HG02759 (cell line): ENCODE measurements at regions not wholly inside any gene's neighbourhood (a gene's known extent, or its start where the extent isn't known, plus 50 kb on each side); places are given as distances from the start of the nearest gene placed in this dataset.
"Not testable (repeated sequence)": the region's sequence is repeated elsewhere in the genome, so short reads cannot be mapped to it uniquely, and the experiment has no call there.

ENCODE experiments used
- ATAC-seq: cut with Tn5 transposase; IDR thresholded peaks from one replicate; pipeline ENCODE4 v1.9.1; 2021; ENCODE audit warnings: mild to moderate bottlenecking, moderate library complexity; ENCODE audit not compliant: unreplicated experiment

- ATAC-seq = peak; percentile 23
These were observed 371.3 kb downstream of the COG6 start for GRCh38 chr13:40026741-40027140.

DNA sequence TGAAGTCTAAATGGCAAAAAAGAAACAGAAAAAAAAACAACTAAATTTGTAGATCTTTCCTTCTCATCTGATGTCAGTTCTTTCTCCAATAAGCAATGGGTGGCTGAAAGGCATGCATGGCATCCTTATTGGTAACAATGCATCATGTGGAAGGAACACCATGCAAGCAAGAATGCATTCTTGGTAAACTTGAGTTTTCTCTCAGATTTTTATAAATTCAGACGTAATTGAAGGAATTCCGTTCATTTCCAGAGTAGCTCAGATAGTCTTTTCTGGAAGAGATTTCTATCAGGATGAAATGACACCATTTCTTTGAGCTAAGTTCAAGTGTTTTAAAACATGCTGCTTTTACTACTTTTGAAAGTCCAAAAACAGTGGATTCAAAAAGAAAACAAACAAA lies 373.0 kb downstream of the COG6 start:
- ATAC-seq = no peak

GRCh38 chr13:40031031-40031430 lies 375.6 kb downstream of the COG6 start:
- no peak for ATAC-seq

- ATAC-seq = no peak
These were observed 383.6 kb downstream of the COG6 start for GRCh38 chr13:40039061-40039460.

DNA sequence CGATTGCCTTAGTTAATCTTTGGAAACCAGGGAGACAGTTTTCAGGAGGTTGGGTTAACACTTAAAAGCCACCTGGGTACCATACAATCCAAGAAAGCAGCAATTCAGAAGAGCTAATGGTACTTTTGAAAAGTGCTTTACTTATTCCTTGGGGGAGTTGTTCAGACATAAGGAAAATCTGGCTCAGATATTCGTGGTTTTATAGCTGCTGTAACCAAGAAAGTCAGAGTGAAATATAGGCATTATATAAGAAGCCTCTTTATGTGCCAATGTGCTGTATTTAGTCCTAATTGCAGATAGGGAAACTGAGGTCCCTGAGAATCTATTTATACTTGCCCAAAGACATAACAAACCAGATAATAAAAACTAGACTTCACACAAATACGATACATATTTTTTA lies 387.5 kb downstream of the COG6 start:
- ATAC-seq = no peak

GRCh38 chr13:40043764-40044163 lies 388.3 kb downstream of the COG6 start:
- no peak for ATAC-seq

DNA sequence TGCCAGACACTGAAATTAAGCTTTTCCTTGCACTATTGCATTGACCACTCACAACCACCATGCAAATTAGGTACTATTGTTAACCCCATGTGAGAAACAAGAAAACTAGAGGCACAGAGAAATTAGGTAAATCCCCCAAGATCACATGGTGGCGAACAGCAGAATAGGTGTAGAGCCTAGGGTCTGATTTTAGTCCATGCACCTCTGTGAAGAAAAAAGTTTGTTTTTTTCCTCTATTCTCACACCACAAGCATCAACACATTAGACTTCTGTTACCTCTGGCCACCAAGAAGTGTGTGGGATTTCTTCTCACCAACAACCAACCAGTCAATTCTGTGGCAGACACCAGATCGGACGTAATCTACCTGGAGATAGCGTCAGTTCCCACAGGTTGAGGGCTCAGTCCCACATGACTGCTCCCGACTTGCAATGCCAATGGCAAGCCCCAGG lies 391.9 kb downstream of the COG6 start:
- ATAC-seq = peak; percentile 96

DNA sequence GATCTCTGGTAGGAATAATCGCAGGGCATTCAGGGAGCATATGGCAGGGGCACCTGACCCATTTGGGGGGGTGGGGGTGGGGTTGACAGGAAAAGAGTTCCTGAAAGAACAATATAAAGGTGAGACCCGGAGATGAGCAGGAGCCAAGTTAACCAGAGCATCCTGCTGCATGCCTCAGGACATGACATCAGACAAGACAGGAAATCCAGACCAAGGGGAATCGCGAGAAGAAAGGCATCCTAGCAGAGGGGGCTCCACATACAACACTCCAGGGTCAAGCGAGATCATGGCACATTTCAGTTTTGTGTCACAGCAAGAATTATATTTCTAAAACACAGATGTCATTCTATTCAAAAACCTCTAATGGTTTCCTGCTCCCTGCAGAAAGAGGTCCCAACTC lies 393.1 kb downstream of the COG6 start:
- ATAC-seq = no peak

DNA sequence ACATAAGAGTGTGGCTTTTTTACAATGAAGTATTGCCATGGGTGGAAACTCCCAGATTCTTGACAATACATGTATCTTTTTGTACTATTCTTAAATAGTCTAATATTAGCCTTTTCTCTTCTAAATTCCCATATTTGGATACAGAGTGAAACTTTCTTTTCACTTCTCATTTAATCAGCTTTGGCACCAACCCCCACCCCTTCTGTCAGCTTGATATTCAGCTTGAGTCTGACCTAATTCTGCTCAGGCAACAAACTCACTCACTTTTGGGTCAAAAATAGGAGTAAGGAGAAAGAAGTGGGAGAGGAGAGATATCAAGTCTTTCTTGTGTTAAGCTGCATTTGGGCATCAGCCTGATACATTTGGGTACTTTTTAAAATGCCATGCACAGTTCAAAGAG lies 397.5 kb downstream of the COG6 start:
- no peak for ATAC-seq

DNA sequence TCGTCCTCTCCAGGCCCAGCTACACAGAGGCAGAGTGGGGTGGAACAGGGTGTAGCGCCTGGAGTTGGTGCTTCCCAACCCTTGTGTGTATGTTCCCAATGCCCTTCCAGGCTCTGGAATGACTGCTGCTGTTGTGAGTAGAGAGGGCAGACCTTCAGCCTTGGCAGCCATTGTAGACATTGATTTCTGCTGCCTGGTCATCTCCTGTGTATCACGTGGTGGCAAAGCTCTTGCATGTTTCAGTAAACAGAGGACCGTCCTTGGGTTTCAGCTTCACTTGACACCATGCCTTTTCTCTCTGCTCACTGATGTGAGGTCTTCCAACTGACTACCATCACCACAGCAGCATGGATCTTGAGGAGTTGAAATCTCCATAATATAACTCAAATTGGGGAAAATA lies 397.9 kb downstream of the COG6 start:
- no peak for ATAC-seq

GRCh38 chr13:40054422-40054821 lies 399.0 kb downstream of the COG6 start:
- not testable (repeated sequence) for ATAC-seq

DNA sequence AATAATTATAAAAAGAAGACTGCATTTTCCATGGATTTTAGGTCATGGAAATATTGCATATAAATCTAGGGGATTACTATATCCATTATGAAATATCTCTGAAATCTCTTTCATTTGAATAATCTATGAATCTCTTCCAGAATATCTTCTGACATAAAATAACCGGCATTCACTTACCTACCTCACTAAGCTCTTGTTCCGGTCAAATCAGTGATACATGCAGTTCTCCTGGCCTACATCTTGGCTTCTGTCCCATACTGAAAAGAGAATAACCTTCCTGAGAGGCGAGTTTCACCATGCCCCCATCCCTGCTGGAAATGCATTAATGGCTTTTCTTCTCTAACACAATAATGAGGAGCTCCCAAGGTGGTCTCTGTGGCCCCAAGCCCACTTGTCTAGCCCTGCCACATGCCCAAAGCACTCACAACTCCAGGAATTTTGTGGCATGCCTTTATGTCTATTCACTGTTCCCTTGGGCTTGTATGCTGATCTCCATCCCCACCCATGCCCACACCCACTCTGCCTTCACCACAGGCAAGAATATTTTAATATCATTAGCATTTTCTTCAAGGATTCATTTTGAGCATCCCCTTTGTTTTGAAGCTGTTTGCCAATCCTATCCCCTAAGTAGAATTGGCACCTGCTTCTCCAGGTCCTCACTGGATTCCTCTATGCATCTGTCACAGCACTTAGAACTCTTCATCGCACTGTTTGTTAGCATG lies 401.6 kb downstream of the COG6 start:
- ATAC-seq = no peak

GRCh38 chr13:40058757-40059236 lies 403.3 kb downstream of the COG6 start:
- ATAC-seq = no peak

GRCh38 chr13:40059540-40060232 lies 404.2 kb downstream of the COG6 start:
- ATAC-seq = no peak

GRCh38 chr13:40060296-40061007 lies 405.0 kb downstream of the COG6 start:
- peak; percentile 87 for ATAC-seq

GRCh38 chr13:40061466-40062450 lies 406.3 kb downstream of the COG6 start:
- ATAC-seq = no peak

GRCh38 chr13:40063278-40063698 lies 407.8 kb downstream of the COG6 start:
- ATAC-seq = no peak

GRCh38 chr13:40063703-40064102 lies 408.2 kb downstream of the COG6 start:
- ATAC-seq = no peak

DNA sequence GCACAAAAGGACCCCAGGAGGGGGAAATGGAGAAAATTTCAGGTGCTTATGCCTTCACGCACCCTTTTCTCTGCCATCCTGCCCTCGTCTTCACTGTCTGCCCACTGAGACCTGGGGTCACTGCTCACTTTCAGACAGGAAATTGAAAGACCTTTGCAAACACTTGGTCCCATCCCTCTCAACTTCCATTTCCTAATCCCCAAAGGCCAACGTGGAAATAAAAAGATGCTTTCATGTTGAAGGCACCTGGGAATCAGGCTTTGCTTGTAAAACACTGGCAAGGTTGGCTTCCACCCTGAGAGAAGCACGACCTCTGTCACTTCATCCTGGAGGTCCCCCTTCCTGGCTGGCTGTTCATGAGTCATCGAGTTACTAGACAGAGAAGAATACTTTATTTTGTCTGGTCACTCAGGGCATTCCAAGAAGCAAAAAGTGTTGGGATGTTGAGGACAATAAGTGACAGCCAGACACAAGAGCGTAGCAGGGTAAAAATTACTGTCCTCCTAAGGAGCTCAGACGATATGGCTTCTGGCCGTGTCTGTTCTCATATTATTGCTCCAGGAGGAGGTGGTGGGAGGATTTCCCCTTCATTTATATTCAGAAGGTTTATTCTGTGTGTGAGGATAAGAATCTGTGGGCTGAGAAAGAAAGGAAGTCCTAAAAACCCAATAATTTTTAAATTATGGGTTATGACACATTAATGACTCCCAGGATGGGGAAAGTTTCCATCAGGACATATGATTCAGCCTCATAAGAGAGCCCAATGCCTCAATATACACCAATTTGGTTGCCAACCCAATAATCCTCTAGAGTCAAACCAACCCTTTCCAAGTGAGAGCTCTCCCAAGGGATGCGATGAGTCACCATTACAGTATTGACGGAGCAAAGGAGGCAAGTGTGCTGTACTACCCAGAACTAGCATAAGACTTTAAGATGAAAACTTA lies 409.0 kb downstream of the COG6 start:
- no peak for ATAC-seq
